ENCODE measurements at regions not wholly inside any gene's neighbourhood (a gene's known extent, or its start where the extent isn't known, plus 50 kb on each side); places are given as distances from the start of the nearest gene placed in this dataset.
"Not testable (repeated sequence)": the region's sequence is repeated elsewhere in the genome, so short reads cannot be mapped to it uniquely, and the experiment has no call there.

GRCh38 chr4:127383666-127384065 is 249.1 kb upstream of the INTU start:
- no peak for DNase-seq (ENCODE audit: low read depth in 2 of 2)

DNA sequence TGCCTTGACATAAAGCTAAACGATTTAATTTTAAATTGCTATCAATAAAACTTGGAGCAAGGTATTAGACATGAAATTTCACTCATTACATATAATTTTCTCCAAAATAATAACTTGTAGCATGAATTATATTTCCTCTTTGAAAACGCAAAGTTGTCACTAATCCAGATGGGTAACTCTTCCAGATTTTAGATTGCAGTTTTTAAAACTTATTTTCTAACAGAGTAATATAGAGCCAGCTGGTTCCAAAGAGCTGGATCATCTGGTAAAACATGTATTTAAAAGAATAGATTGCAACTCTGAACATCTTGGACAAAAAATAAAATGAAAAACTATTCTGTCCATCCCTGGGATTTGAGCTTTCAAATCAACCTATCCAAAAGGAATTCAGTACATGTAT is 238.2 kb upstream of the INTU start:
- no peak for DNase-seq (ENCODE audit: low read depth in 2 of 2)

DNA sequence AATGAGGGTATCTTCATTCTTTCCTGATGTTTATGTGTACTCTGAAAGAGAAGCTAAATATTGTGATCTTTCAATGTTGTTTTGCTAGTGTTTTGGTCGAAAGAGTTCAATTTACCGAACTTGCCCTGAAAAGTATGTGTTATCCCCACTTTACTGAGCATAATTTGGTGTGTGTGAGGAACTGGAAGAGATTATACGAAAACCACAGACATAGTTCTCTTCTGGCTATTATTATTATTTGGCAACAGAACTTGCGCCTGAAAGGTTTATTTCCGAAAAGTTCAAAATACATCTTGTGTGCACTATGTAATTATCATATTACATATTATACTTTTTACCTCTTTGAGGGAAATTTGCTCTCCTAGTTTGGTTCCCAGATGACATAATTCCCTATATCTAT is 232.5 kb upstream of the INTU start:
- DNase-seq (ENCODE audit: low read depth in 2 of 2), result no peak

DNA sequence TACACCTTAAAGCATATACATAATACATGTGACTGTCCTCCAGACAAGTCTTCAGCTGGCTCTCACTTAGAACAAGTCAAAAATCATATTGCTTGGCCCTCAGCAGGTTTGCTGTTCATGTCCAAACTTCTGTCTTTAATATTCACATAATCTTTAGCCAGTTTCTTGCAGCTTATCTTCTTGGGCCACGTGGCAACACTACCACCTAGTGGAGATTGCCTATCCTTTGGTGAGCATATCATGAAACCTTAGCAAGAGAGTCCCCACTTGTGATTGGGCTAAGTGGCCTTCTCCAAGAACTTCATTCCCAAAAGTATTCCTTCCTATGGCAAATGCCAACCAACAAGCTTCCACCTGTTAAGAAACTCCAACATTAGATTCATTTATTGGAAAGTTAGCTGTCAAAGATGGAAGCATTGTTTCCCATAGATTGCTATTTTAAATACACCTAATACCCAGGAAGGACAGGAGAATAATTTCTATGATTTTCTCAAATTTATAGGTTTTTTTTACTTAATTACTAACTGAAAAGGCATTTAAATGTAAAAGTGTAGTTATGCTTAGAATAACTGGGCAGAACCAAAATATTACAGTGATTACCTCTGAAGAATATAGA is 231.9 kb upstream of the INTU start:
- peak; percentile 14 to 20 for DNase-seq (ENCODE audit: low read depth in 2 of 2)

GRCh38 chr4:127403471-127404084 is 229.2 kb upstream of the INTU start:
- DNase-seq (ENCODE audit: low read depth in 2 of 2), result no peak

DNA sequence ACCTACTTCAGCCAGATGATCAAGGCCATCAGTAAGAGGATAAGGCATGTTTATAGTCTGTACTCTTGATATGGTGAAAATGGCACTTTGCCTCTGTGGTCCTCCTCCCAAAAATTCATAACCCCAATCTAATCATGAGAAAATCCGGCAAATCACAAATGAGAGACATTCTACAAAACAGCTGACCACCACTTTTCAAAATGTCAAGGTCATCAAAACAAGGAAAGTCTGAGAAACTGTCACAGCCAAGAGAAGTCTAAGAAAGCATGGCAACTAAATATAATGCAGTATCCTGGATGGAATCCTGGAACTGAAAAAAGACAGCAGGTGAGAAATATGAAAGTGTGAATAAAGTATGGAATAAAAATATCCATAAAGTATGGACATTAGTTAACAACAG is 226.6 kb upstream of the INTU start:
- no peak for DNase-seq (ENCODE audit: low read depth in 2 of 2)

DNA sequence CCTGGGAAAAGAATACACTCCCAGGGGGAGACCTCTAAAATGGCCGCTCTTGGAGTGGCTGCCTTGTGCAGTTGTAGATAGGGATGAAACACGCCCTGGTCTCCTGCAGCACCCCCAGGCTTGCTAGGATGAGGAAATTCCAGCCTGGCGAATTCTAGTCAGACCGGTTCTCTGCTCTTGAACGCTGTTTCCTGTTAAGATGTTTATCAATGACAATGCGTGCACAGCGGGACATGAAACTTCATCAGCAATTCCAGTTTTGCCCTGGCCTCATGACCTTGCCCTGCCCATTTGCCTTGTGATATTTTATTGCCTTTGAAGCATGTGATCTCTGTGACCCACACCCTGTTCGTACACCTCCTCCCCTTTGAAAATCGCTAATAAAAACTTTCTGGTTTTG is 225.2 kb upstream of the INTU start:
- not testable (repeated sequence) for DNase-seq (ENCODE audit: low read depth in 2 of 2)

GRCh38 chr4:127410201-127410600 is 222.6 kb upstream of the INTU start:
- no peak for DNase-seq (ENCODE audit: low read depth in 2 of 2)

DNA sequence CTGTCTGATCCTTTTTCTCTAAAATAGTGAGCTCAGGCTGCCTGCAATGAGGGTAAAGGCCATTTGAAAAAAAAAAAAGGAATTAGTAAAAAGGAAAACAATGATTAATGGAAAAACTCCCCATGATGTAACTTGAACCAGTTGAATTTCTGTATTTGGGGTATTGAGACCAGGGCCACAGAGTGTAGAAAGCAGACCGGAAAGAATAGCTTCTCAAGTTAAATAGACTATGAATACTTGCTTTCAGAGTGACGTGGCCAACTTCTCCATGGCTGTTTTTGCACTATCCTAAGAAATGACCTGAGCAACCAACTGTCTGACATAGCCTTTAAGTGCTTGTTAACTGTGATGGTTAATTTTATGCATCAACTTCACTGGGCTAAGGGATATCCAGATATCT is 222.1 kb upstream of the INTU start:
- no peak for DNase-seq (ENCODE audit: low read depth in 2 of 2)

GRCh38 chr4:127414951-127415606 is 217.7 kb upstream of the INTU start:
- no peak for DNase-seq (ENCODE audit: low read depth in 2 of 2)

DNA sequence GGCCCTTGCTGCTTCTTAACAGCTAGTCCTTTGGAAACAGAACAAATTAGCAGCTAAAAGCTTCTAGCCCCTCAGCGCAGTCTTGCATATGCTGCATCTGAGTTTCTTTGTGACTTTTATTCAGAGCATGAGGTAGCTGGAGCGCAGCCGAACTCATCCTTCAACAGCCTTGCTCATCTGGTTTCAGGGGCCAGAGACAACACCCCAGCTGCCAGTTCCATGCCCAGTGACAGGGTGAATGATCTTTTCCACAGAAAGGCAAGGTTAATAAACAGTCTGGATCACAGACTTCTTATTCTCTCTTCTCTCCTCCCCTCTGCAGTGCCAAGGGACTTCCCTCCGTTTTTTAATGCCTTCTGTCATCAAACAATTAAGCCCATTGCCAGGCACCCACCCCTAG is 216.6 kb upstream of the INTU start:
- no peak for DNase-seq (ENCODE audit: low read depth in 2 of 2)

- no peak for DNase-seq (ENCODE audit: low read depth in 2 of 2)
Measured at GRCh38 chr4:127417885-127418535, 214.7 kb upstream of the INTU start.

- DNase-seq (ENCODE audit: low read depth in 2 of 2), result no peak
Measured at GRCh38 chr4:127419431-127419830, 213.3 kb upstream of the INTU start.

GRCh38 chr4:127421437-127421836 is 211.3 kb upstream of the INTU start:
- no peak for DNase-seq (ENCODE audit: low read depth in 2 of 2)

- DNase-seq (ENCODE audit: low read depth in 2 of 2), result no peak
Measured at GRCh38 chr4:127425202-127425845, 207.4 kb upstream of the INTU start.

- no peak for DNase-seq (ENCODE audit: low read depth in 2 of 2)
Measured at GRCh38 chr4:127425851-127426250, 206.9 kb upstream of the INTU start.

DNA sequence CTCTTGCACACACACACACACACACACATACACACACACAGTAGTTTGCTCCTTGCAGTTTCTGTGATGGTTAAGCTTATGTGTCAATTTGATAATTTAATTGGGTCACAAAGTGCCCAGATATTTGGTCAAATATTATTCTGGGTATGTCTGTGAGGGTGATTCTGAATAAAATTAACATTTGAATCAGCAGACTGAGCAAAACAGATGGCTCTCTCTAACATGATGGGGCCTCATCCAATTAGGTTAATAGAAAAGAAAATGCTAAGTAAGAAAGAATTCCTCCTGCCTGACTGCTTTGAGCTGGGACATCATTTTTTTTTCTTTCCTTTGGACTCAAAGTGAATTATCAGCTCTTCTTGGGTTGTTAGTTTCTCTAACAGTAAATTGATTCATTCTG is 191.2 kb upstream of the INTU start:
- no peak for DNase-seq (ENCODE audit: low read depth in 2 of 2)

DNA sequence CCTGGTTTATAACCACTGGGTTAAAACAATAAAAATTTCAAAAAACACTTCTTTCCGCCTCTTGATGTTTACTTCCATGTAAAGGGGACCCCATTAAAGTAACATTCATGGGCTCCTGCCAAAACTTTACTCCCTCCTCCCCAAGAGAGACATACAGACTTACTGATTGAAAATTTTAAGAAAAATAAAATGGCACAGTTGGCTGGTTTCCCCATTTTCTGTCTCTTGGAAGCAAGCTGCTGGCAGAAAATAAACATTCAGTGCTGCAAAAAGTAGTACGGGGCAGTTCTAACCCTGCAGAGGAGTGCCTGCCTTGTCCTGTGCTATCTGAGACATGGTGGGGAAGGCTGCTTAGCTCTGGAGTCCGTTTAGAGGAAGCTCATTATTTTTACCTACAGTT is 187.3 kb upstream of the INTU start:
- DNase-seq (ENCODE audit: low read depth in 2 of 2), result no peak

DNA sequence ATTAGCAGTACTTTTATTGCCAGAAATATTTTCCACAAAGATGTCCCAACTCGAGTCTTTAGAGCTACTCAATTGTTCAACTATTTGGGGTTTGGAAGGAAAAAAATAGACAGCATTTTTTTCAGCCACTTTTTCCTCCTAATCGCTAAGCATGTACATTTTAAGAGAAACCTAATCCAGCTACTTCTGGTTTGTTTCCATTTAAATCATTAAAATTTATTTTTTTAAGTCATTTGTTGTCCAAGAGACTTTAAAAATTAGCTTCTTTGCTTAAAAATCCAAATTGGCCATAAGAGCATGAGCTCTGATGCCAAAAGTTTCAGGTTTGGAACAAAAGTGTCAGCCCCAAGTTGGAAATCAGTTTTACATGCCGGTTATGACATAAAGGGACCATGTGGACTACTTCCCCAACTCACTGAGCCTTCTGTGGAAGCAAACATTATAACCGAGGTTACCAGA is 186.3 kb upstream of the INTU start:
- DNase-seq (ENCODE audit: low read depth in 2 of 2), result no peak

DNA sequence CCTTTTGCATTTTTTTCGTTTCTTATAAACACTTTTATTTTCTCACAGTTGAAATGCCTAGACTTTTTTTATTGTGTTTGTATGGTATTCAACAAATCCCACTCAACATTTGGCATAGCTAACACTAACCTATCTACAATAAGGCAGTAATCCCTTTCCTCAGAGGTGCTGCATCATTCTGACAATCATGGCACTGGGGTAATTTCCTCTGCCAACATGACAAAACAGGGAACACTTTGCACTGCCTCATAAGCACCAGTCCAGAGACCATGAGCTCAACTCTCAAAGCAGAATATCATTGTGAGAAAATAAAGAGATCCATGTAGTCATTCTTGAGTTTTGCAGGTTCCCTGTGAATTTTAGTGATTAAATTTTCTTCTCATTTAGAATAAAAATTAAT is 183.8 kb upstream of the INTU start:
- no peak for DNase-seq (ENCODE audit: low read depth in 2 of 2)

DNA sequence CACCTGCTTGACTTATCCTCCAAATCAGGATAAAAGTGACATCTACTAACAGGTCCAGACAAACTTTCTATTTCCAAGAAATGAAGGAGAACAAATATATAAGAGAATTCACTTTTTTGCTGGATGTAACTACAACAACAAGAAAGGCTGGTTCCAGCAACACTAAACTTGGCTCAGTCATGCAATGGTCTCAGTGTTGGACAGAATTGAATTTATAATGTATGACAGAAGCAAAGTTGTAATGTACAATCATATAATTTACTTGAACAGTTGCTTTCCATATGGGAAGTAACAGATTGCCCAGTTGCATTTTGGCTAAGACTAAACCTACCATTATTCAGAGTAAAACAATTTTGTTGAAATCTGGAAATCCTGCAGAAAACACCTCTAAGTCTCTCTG is 183.3 kb upstream of the INTU start:
- no peak for DNase-seq (ENCODE audit: low read depth in 2 of 2)

DNA sequence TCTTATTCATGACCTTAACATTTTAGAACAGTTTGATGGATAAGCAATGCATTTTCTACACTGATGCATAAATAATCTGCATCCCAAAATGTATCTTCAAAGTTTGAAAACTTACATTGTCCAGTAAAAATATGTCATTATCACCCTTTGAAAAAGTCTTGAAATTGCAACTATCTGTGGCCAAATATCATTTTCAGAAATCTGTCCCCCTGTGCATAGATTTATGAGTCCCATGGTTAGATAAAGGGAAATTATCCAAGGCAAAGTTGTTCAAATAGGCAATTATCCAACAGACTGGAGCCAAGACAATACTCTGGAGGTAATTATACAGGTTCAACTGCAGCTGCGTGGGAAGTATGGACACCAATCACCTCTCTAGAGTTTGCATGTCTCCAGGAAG is 182.5 kb upstream of the INTU start:
- DNase-seq (ENCODE audit: low read depth in 2 of 2), result no peak
